Esophagus squamous epithelium (tissue), 5 donors: ENCODE measurements at regions not wholly inside any gene's neighbourhood (a gene's known extent, or its start where the extent isn't known, plus 50 kb on each side); places are given as distances from the start of the nearest gene placed in this dataset.
"Not testable (repeated sequence)": the region's sequence is repeated elsewhere in the genome, so short reads cannot be mapped to it uniquely, and the experiment has no call there.

ENCODE experiments used
- DNase-seq: peaks from one replicate; lab custom pipeline; 2025; lab: John Stamatoyannopoulos, UW
- H3K27ac ChIP-seq, 4 donors: fragments of 200-600 bp; sonication (generic); one replicate each; pipeline ENCODE4 v1.5.1; 2016 to 2019; ENCODE audit warnings: mild to moderate bottlenecking in 1 of 4
- H3K27me3 ChIP-seq, 4 donors: fragments of 200-600 bp; sonication (generic); 1 replicate in 3 of 4; 2 replicates in 1 of 4; pipeline versions ENCODE4 v1.5.1 to v1.6.0; 2017 to 2021; ENCODE audit warnings: antibody characterized with exemption in 1 of 4
- H3K36me3 ChIP-seq, 3 donors: fragments of 200-600 bp; sonication (generic); one replicate each; pipeline ENCODE4 v1.5.1; 2016 to 2019
- H3K4me1 ChIP-seq, 3 donors: fragments of 200-600 bp; sonication (generic); one replicate each; pipeline ENCODE4 v1.5.1; 2017 to 2019
- H3K4me3 ChIP-seq, 4 donors: fragments of 200-600 bp; sonication (generic); 1 replicate in 3 of 4; 2 replicates in 1 of 4; pipeline ENCODE4 v1.5.1; 2016 to 2019; ENCODE audit warnings: mild to moderate bottlenecking in 2 of 4, moderate library complexity in 1 of 4
- H3K9me3 ChIP-seq, 3 donors: fragments of 200-600 bp; sonication (generic); one replicate each; pipeline ENCODE4 v1.5.1; 2016 to 2019
- POLR2A ChIP-seq, 4 donors: fragments of 450-650 bp; IDR thresholded peaks; one replicate each; pipeline ENCODE4 v1.6.1; 2017; ENCODE audit warnings: antibody characterized with exemption in 4 of 4, mild to moderate bottlenecking in 4 of 4, moderate library complexity in 3 of 4
- WGBS, 2 donors: methylation state at CpG; one replicate each; pipeline ENCODE4 v1.1.5; 2018; 5-methylcytosine and 5-hydroxymethylcytosine counted together
- intact Hi-C: fragments of 100-400 bp; cut with DNase I; formaldehyde crosslinking; loops from one replicate; pipeline ENCODE4 v1.15.0; 2022
- TF ChIP-seq, protein P1 (sequence below), 6 experiments: fragments of 450-650 bp in 4 of 6; fragments of 200-600 bp in 2 of 6; sonication (generic) in 2 of 6; IDR thresholded peaks; one replicate each; pipeline ENCODE4 v1.5.1; 2016 to 2019; ENCODE audit warnings: antibody characterized with exemption in 6 of 6, mild to moderate bottlenecking in 4 of 6, moderate library complexity in 4 of 6
- donor health status: DM: yes; HTN: yes; CAD: no.

DNA sequence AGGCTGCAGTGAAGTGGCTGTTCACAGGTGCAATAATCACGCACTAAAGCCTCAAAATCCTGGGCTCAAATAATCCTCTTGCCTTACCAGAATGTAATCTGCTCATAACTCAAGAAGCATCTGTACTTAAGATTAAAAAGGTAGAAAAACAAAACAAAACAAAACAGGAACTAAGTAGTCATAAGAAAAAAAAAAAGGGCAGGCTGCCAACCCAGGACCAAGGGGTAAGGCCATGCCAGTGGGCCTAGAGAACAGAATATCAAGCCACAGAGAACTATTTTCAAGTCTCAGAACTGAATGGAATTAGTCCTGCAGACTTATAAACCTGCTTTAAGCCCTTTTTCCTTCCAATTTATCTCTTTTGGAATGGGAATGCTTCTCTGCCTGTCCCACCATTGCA, 64.8 kb upstream of the TBC1D3K start:
- Histone ChIP-seq H3K36me3 (no peaks in the 10 kb centered on the region), H3K27ac (no peak overlapping the region), H3K4me1 (no peaks in the 10 kb centered on the region), H3K4me3 (no peak overlapping the region), H3K27me3 (peaks cover 0 to 12% (median 0%) of the 10 kb centered on the region in 4 donors), H3K9me3 (peaks cover 0 to 8% (median 0%) of the 10 kb centered on the region in 3 donors)
- TF ChIP-seq POLR2A (IDR thresholded peaks at IDR 0.05) = no peak
- TF ChIP-seq, protein P1, sequence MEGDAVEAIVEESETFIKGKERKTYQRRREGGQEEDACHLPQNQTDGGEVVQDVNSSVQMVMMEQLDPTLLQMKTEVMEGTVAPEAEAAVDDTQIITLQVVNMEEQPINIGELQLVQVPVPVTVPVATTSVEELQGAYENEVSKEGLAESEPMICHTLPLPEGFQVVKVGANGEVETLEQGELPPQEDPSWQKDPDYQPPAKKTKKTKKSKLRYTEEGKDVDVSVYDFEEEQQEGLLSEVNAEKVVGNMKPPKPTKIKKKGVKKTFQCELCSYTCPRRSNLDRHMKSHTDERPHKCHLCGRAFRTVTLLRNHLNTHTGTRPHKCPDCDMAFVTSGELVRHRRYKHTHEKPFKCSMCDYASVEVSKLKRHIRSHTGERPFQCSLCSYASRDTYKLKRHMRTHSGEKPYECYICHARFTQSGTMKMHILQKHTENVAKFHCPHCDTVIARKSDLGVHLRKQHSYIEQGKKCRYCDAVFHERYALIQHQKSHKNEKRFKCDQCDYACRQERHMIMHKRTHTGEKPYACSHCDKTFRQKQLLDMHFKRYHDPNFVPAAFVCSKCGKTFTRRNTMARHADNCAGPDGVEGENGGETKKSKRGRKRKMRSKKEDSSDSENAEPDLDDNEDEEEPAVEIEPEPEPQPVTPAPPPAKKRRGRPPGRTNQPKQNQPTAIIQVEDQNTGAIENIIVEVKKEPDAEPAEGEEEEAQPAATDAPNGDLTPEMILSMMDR (IDR thresholded peaks at IDR 0.05) = no peak
- no peak for DNase-seq
- 100% methylated on average over 1 of the region's 1 CpG for WGBS, 2 donors
- intact Hi-C loops = no loop called here

DNA sequence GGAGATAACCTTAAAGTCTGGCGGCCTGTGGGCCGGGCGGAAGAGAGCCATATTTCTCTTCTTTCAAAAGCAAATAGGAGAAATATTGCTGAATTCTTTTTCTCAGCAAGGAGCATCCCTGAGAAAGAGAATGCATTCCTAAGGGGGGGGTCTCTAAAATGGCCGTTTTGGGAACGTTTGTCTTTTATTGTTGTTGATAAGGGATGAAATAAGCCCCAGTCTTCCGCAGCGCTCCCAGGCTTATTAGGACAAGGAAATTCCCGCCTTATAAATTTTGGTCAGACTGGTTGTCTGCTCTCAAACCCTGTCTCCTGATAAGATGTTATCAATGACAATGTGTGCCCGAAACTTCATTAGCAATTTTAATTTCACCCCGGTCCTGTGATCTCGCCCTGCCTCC, 65.8 kb upstream of the TBC1D3K start:
- H3K4me3 ChIP-seq, DNase-seq, H3K9me3 ChIP-seq, intact Hi-C loops, H3K36me3 ChIP-seq, H3K27ac ChIP-seq, H3K4me1 ChIP-seq: not testable (repeated sequence)
- H3K27me3 ChIP-seq = peaks cover 0 to 12% (median 0%) of the 10 kb centered on the region in 4 donors
- WGBS, 2 donors = 88 to 92% methylated on average over 11 of the region's 11 CpGs

DNA sequence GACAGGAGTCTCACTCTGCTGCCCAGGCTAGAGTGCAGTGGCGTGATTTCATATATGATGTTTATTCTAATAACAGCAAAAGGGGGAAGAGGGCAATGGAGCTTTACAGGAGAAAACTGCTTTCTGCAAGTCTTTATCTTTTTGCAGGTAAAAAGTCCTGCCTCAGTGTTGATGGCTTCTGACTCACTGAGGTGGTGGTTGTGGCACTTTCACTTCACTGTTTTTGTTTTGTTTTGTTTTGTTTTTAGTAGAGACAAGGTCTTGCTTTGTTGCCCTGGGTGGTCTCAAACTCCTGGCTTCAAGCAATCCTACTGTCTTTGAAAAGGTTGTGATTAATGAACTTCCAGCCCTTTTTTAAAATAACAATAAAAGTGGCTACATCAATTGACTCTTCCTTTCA, 68.0 kb upstream of the TBC1D3K start:
- Histone ChIP-seq H3K4me1 (no peaks in the 10 kb centered on the region), H3K9me3 (peaks cover 0 to 8% (median 0%) of the 10 kb centered on the region in 3 donors), H3K27me3 (peaks cover 0 to 18% (median 0%) of the 10 kb centered on the region in 4 donors), H3K4me3 (no peak overlapping the region), H3K36me3 (no peaks in the 10 kb centered on the region), H3K27ac (no peak overlapping the region)
- WGBS, 2 donors = 90% methylated on average over 1 of the region's 1 CpG; no CpG with 5 or more reads in 1 of the 2 donors
- DNase-seq = no peak
- intact Hi-C loops = no loop called here
- TF ChIP-seq POLR2A (IDR thresholded peaks at IDR 0.05) = no peak
- TF ChIP-seq, protein P1 (IDR thresholded peaks at IDR 0.05) = no peak

DNA sequence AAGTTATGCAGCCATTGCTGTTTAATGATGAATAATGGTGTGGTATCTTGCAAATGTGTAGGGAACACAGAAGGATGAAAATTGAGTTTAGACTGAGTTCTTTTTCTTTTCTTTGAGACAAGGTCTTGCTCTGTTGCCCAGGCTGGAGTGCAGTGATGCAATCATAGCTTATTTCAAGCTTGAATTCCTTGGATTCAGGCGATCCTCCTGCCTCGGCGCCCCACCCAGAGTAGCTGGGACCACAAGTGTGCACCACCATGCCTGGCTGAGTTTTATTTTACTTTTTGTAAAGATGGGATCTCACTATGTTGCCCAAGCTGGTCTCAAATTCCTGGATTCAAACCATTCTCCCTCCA, 74.6 kb upstream of the TBC1D3K start:
- Histone ChIP-seq H3K9me3 (no peaks in the 10 kb centered on the region), H3K27me3 (peaks cover 0 to 17% (median 0%) of the 10 kb centered on the region in 4 donors), H3K4me1 (peaks cover 0 to 3% (median 0%) of the 10 kb centered on the region in 3 donors), H3K36me3 (no peaks in the 10 kb centered on the region), H3K4me3 (no peak overlapping the region), H3K27ac (no peak overlapping the region)
- intact Hi-C loops = no loop called here
- TF ChIP-seq POLR2A (IDR thresholded peaks at IDR 0.05) = no peak
- TF ChIP-seq, protein P1 (IDR thresholded peaks at IDR 0.05) = no peak
- no peak for DNase-seq
- WGBS, 2 donors = 73 to 81% methylated on average over 3 of the region's 3 CpGs

DNA sequence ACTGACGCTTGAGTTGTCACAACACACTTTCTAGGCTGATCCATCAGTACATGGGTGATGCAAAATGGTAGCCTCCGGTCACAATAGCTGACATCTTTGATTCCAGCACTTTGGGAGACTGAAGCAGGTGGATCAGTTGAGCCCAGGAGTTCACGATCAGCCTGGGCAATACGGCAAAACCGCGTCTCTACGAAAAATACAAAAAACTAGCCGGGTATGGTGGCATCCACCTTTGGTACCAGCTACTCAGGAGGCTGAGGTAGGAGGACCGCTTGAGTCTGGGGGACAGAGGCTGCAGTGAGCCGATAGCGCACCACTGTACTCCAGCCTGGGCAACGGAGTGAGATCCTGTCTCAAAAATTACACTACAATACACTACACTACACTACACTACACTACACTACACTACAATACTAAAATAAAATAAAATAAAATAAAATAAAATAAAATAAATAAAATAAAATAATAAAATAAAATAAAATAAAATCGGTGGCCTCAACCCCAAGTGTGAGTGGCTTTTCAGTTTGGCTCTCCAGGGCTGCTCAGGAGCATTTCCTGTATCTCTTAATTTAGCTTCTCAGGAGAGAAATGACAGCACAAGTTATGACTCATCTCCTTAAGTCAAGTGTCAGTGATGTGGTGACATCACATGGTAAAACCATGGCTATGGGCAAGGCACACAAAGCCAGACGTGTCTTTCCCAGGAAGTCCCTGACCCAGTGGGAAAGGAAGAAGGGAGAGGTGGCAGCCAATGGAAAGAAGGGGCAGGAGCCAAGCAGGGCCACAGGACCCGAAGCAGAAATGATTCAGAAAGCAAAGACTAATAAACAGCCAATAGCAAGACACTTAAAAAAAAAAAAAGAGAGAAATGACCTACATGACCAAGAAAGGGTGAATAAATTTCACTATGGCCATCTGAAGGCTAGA, 75.3 kb upstream of the TBC1D3K start:
- 78 to 82% methylated on average over 14 to 15 of the region's 15 CpGs for WGBS, 2 donors

More for the DNA sequence above, 75.3 kb upstream of the TBC1D3K start:
- no peak for DNase-seq
- TF ChIP-seq, protein P1 (IDR thresholded peaks at IDR 0.05) = no peak
- TF ChIP-seq POLR2A (IDR thresholded peaks at IDR 0.05) = no peak
- Histone ChIP-seq H3K4me1 (peaks cover 0 to 8% (median 0%) of the 10 kb centered on the region in 3 donors), H3K9me3 (no peaks in the 10 kb centered on the region), H3K27me3 (peaks cover 0 to 23% (median 0%) of the 10 kb centered on the region in 4 donors), H3K27ac (no peak overlapping the region), H3K4me3 (no peak overlapping the region), H3K36me3 (no peaks in the 10 kb centered on the region)
- intact Hi-C loops = no loop called here
